ENCODE measurements at regions not wholly inside any gene's neighbourhood (a gene's known extent, or its start where the extent isn't known, plus 50 kb on each side); places are given as distances from the start of the nearest gene placed in this dataset.
"Not testable (repeated sequence)": the region's sequence is repeated elsewhere in the genome, so short reads cannot be mapped to it uniquely, and the experiment has no call there.

GRCh38 chr2:242009846-242010245 is 140.3 kb downstream of the RTP5 start:
- DNase-seq: not testable (repeated sequence)

- not testable (repeated sequence) for DNase-seq
These were observed 141.0 kb downstream of the RTP5 start for GRCh38 chr2:242010252-242011166.

GRCh38 chr2:242011167-242011513 is 141.6 kb downstream of the RTP5 start:
- DNase-seq: no peak

GRCh38 chr2:242011516-242011915 is 142.0 kb downstream of the RTP5 start:
- DNase-seq: no peak

GRCh38 chr2:242011991-242012764 is 142.6 kb downstream of the RTP5 start:
- DNase-seq: no peak

- DNase-seq: no peak
These were observed 143.6 kb downstream of the RTP5 start for GRCh38 chr2:242012956-242013764.

- DNase-seq: no peak
These were observed 144.2 kb downstream of the RTP5 start for GRCh38 chr2:242013771-242014170.

GRCh38 chr2:242015108-242016065 is 145.9 kb downstream of the RTP5 start:
- DNase-seq: no peak

GRCh38 chr2:242017086-242017485 is 147.6 kb downstream of the RTP5 start:
- DNase-seq: no peak

- DNase-seq: not testable (repeated sequence)
These were observed 148.9 kb downstream of the RTP5 start for GRCh38 chr2:242018416-242018815.

GRCh38 chr2:242019344-242019743 is 149.8 kb downstream of the RTP5 start:
- DNase-seq: no peak

- DNase-seq: no peak
These were observed 150.9 kb downstream of the RTP5 start for GRCh38 chr2:242020196-242021004.

GRCh38 chr2:242022550-242023290 is 153.2 kb downstream of the RTP5 start:
- no peak for DNase-seq

- DNase-seq: no peak
These were observed 155.3 kb downstream of the RTP5 start for GRCh38 chr2:242024751-242025355.

- no peak for DNase-seq
These were observed 158.3 kb downstream of the RTP5 start for GRCh38 chr2:242027676-242028450.

- no peak for DNase-seq
These were observed 160.1 kb downstream of the RTP5 start for GRCh38 chr2:242029422-242030225.

GRCh38 chr2:242030226-242030575 is 160.7 kb downstream of the RTP5 start:
- DNase-seq: no peak

GRCh38 chr2:242030858-242031257 is 161.3 kb downstream of the RTP5 start:
- DNase-seq: no peak

Data from CD4-positive, alpha-beta T cell treated with Interleukin-1 beta for 1 hour (primary cell).